PC-9 (cell line): ENCODE measurements at regions not wholly inside any gene's neighbourhood (a gene's known extent, or its start where the extent isn't known, plus 50 kb on each side); places are given as distances from the start of the nearest gene placed in this dataset.

Source experiments
- BruUV-seq: library from RNA; stranded (reverse); fragments of 400-500 nt; replicated peaks from 2 replicates; lab custom pipeline; 2021; lab: Mats Ljungman, UMichigan
- CTCF ChIA-PET: fragments of 300-600 bp; sonication (Branson Sonifier 250); formaldehyde crosslinking; loops from one replicate; lab custom pipeline; 2022; ENCODE audit warnings: antibody characterized with exemption; lab: Charles Lee
- POLR2A ChIA-PET: fragments of 300-600 bp; sonication (Branson Sonifier 250); formaldehyde crosslinking; loops from one replicate; lab custom pipeline; 2022; ENCODE audit warnings: antibody characterized with exemption; ENCODE audit not compliant: unreplicated experiment; lab: Charles Lee
- DNase-seq, 2 experiments: peaks; one replicate each; pipeline versions ENCODE4 v3.0.0 to v3.0.0-alpha.2; 2015 to 2022; ENCODE audit warnings: mixed read lengths in 1 of 2
- H2AFZ ChIP-seq: fragments of 200-600 bp; sonication (generic); 2 replicates; pipeline ENCODE4 v1.8.1; 2017; ENCODE audit warnings: antibody characterized with exemption
- H3F3A ChIP-seq: fragments of 200-600 bp; sonication (generic); 2 replicates; pipeline ENCODE4 v1.8.1; 2017; ENCODE audit warnings: antibody characterized with exemption, mild to moderate bottlenecking, low read depth; ENCODE audit not compliant: insufficient read depth
- H3K27ac ChIP-seq: fragments of 200-600 bp; sonication (generic); 2 replicates; pipeline ENCODE4 v1.6.1; 2016; ENCODE audit warnings: mixed run types
- H3K27me3 ChIP-seq: fragments of 200-600 bp; sonication (generic); 2 replicates; pipeline ENCODE4 v1.6.1; 2016; ENCODE audit warnings: low read depth, mixed run types; ENCODE audit not compliant: insufficient read depth
- H3K36me3 ChIP-seq: fragments of 200-600 bp; sonication (generic); 2 replicates; pipeline ENCODE4 v1.6.1; 2016; ENCODE audit warnings: low read depth, mixed run types
- H3K4me1 ChIP-seq: fragments of 200-600 bp; sonication (generic); replicated peaks from 2 replicates; pipeline ENCODE4 v1.6.1; 2016; ENCODE audit warnings: mixed run types; ENCODE audit not compliant: insufficient read depth
- H3K4me2 ChIP-seq: fragments of 200-600 bp; sonication (generic); 2 replicates; pipeline ENCODE4 v1.6.1; 2017; ENCODE audit warnings: mixed run types
- H3K4me3 ChIP-seq: fragments of 200-600 bp; sonication (generic); 2 replicates; pipeline ENCODE4 v1.6.1; 2016; ENCODE audit warnings: mixed run types
- H3K79me2 ChIP-seq: fragments of 200-600 bp; sonication (generic); 2 replicates; pipeline ENCODE4 v1.6.1; 2017; ENCODE audit warnings: low read depth, mixed run types
- H3K9me2 ChIP-seq: fragments of 200-600 bp; sonication (generic); 2 replicates; pipeline ENCODE4 v1.8.1; 2017; ENCODE audit warnings: mild to moderate bottlenecking; ENCODE audit not compliant: insufficient read depth
- H3K9me3 ChIP-seq: fragments of 200-600 bp; sonication (generic); 2 replicates; pipeline ENCODE4 v1.8.1; 2016; ENCODE audit warnings: low read depth; ENCODE audit not compliant: insufficient read depth
- H4K20me1 ChIP-seq: fragments of 200-600 bp; sonication (generic); 2 replicates; pipeline ENCODE4 v1.8.1; 2017; ENCODE audit not compliant: insufficient read depth
- CTCF ChIP-seq: fragments of 200-600 bp; sonication (generic); conservative IDR thresholded peaks from 2 replicates; pipeline ENCODE4 v1.6.1; 2017; ENCODE audit warnings: mixed run types, antibody characterized with exemption, mild to moderate bottlenecking, moderate library complexity
- EZH2 ChIP-seq: fragments of 200-600 bp; sonication (generic); IDR thresholded peaks from 2 replicates; pipeline ENCODE4 v1.8.0; 2017; ENCODE audit warnings: antibody characterized with exemption, low read depth
- intact Hi-C: fragments of 100-400 bp; cut with micrococcal nuclease; formaldehyde crosslinking; loops from one replicate; pipeline ENCODE4 v1.10.0; 2022; ENCODE audit not compliant: unreplicated experiment

GRCh38 chr7:47128700-47129099, 453.2 kb downstream of the TNS3 start:
- Histone ChIP-seq H3K9me3 (no peaks in the 10 kb centered on the region), H3K79me2 (no peaks in the 10 kb centered on the region), H3K4me1 (no peaks in the 10 kb centered on the region), H3K27ac (no peak overlapping the region), H3F3A (no peaks in the 10 kb centered on the region), H2AFZ (no peak overlapping the region), H3K27me3 (no peaks in the 10 kb centered on the region), H3K4me3 (no peak overlapping the region), H3K36me3 (no peaks in the 10 kb centered on the region), H4K20me1 (no peaks in the 10 kb centered on the region), H3K9me2 (no peaks in the 10 kb centered on the region), H3K4me2 (no peak overlapping the region)
- BruUV-seq: no TSS peak
- DNase-seq: no peak
- ChIA-PET CTCF (interaction anchor here (0.6 kb wide), 1 partner anchor 274 kb away, joined by 3 read pairs; no protein-coding TSS in a partner anchor), POLR2A (no interaction called here)
- no peak for TF ChIP-seq EZH2
- TF ChIP-seq CTCF: no peak
- intact Hi-C loops: no loop called here

DNA sequence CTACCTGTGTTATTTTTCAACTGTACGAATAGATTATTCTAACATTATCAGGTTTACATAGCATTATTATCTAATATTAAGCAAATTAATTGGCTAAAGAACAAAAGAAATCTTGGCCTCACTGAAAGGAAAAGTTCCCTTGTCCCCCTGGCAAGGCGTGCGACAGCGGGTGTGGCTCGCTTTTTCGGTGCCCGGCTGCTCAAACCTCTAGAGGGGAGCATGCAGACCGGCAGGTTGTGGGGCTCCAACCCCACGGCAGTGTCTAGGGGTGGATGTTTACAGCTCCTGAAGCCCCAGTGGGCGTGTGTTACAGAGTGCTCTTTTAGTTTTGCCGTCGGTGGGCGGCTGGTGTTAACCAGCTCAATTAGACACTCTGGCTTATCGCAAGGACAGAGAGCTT, 456.4 kb downstream of the TNS3 start:
- Histone ChIP-seq H3F3A (no peaks in the 10 kb centered on the region), H3K9me2 (no peaks in the 10 kb centered on the region), H3K9me3 (no peaks in the 10 kb centered on the region), H3K36me3 (no peaks in the 10 kb centered on the region), H3K79me2 (no peaks in the 10 kb centered on the region), H3K4me2 (no peak overlapping the region), H3K27me3 (no peaks in the 10 kb centered on the region), H3K4me3 (no peak overlapping the region), H4K20me1 (no peaks in the 10 kb centered on the region), H2AFZ (no peak overlapping the region), H3K4me1 (no peaks in the 10 kb centered on the region), H3K27ac (no peak overlapping the region)
- ChIA-PET CTCF (no interaction called here), POLR2A (no interaction called here)
- TF ChIP-seq EZH2: no peak
- no peak for TF ChIP-seq CTCF
- intact Hi-C loops: no loop called here
- no TSS peak for BruUV-seq
- DNase-seq: no peak

DNA sequence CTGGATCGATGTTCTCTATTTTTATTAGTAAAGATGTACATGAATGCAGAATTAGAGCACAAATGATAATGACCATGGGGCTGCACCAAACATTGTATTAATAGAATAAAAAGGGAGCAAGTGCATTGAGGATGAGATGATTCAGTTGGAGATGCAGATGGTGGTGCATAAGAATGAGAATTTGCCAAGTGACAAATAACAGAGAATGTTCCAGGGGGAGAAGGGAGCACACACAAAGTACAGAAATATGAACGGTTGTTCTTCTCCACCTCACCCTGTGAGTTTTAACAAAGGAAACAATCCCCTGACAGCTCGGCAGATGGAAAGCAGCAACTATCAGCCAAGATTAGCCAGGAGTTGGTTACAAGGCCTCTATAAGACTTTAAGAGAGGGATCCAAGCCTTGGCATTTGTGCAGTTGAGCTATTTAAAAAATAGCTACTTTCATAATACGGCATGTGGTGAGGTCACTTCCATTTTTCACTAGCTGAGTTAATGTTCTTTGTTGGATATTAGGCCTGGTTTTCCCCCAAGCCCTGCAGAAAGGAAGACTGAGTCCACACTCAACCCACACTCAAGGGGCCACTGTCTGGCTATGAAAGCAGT, 462.5 kb downstream of the TNS3 start:
- Histone ChIP-seq H3K27me3 (no peaks in the 10 kb centered on the region), H3K4me1 (no peaks in the 10 kb centered on the region), H3K9me2 (no peaks in the 10 kb centered on the region), H3K79me2 (no peaks in the 10 kb centered on the region), H3K27ac (no peak overlapping the region), H2AFZ (no peak overlapping the region), H4K20me1 (no peaks in the 10 kb centered on the region), H3K36me3 (no peaks in the 10 kb centered on the region), H3K4me3 (no peak overlapping the region), H3K4me2 (no peak overlapping the region), H3F3A (no peaks in the 10 kb centered on the region), H3K9me3 (no peaks in the 10 kb centered on the region)
- CTCF ChIA-PET: no interaction called here
- no TSS peak for BruUV-seq
- intact Hi-C loops: no loop called here
- TF ChIP-seq CTCF (no peak), EZH2 (no peak)
- no peak for DNase-seq
- POLR2A ChIA-PET: no interaction called here
